ENCODE measurements at regions not wholly inside any gene's neighbourhood (a gene's known extent, or its start where the extent isn't known, plus 50 kb on each side); places are given as distances from the start of the nearest gene placed in this dataset.

DNA sequence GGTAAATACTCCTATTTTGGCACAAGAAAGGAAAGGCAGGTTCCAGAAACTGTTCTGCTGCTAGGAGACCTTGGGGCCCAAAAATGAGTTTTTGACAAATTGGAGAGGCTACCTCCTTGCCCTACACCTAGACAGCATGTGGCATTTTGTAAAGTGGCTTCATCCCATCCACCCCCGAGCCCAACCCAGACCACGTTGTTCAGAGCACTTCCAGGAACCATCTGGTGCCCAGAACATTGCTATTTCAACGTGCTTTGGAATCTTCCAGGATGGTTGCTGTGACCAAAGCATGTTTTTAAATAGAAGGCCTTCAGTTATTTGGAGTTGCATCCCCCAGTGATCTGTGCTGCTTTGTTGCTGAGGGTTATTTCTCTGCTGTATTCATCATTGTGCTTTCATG lies 116.3 kb upstream of the TOM1L1 start:
- peaks cover 4% of the 10 kb centered on the region for H3K4me1 Mint-ChIP-seq
- Histone ChIP-seq H3K36me3 (no peaks in the 10 kb centered on the region), H3K79me2 (ENCODE audit: low read depth) (no peaks in the 10 kb centered on the region), H3K27ac (no peak overlapping the region), H3K9me3 (ENCODE audit: low read depth) (no peaks in the 10 kb centered on the region), H3K4me3 (no peak overlapping the region), H3F3A (ENCODE audit: low read depth) (no peaks in the 10 kb centered on the region), H2AFZ (replicated peaks) (no peak overlapping the region), H4K20me1 (ENCODE audit: low read depth) (no peaks in the 10 kb centered on the region), H3K27me3 (no peaks in the 10 kb centered on the region), H3K4me1 (no peaks in the 10 kb centered on the region), H3K9ac (no peak overlapping the region), H3K4me2 (no peak overlapping the region)
- H3K9me3 Mint-ChIP-seq: peaks cover 8% of the 10 kb centered on the region
- H3K36me3 Mint-ChIP-seq: no peaks in the 10 kb centered on the region
- H3K27ac Mint-ChIP-seq: no peak overlapping the region
- no peaks in the 10 kb centered on the region for H3K27me3 Mint-ChIP-seq (ENCODE audit: insufficient read depth, low read depth)
- TF ChIP-seq EZH2phosphoT487 (IDR thresholded peaks at IDR 0.05) (no peak), EZH2 (IDR thresholded peaks at IDR 0.05) (no peak)
- TF ChIP-seq, protein P1, sequence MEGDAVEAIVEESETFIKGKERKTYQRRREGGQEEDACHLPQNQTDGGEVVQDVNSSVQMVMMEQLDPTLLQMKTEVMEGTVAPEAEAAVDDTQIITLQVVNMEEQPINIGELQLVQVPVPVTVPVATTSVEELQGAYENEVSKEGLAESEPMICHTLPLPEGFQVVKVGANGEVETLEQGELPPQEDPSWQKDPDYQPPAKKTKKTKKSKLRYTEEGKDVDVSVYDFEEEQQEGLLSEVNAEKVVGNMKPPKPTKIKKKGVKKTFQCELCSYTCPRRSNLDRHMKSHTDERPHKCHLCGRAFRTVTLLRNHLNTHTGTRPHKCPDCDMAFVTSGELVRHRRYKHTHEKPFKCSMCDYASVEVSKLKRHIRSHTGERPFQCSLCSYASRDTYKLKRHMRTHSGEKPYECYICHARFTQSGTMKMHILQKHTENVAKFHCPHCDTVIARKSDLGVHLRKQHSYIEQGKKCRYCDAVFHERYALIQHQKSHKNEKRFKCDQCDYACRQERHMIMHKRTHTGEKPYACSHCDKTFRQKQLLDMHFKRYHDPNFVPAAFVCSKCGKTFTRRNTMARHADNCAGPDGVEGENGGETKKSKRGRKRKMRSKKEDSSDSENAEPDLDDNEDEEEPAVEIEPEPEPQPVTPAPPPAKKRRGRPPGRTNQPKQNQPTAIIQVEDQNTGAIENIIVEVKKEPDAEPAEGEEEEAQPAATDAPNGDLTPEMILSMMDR (IDR thresholded peaks at IDR 0.05): no peak
- H3K4me3 Mint-ChIP-seq: no peak overlapping the region
- no peak for DNase-seq (ENCODE audit: low spot score)

DNA sequence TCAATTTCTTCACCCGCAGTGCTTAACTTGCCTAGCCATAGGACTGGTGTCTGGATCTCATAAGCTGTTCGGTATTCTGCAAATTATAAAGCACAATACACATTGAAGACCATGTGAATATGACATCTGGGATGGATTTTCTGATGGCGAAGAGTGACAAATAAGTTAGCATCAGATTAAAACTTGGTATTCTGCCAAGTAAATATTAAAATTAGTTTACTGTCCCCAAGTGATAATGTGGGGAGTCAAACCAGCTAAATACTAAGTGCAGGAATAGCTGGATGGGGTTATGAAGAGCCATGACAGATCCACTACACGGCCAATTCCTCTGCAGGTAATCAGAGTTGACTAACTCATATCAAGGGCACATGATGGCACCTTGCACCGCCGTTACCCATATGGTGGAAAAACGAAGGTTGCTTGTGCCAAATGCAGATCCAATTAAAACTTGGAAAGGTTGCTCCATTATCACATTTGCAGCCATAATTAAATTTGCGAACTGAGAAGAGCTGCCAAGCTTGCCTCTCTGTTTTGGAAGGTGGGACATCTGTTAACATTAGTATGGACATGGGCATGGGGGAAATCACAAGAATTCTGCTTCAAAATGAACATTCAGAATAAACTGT lies 114.9 kb upstream of the TOM1L1 start:
- H3K36me3 Mint-ChIP-seq: no peaks in the 10 kb centered on the region
- no peaks in the 10 kb centered on the region for H3K27me3 Mint-ChIP-seq (ENCODE audit: insufficient read depth, low read depth)
- TF ChIP-seq EZH2phosphoT487 (IDR thresholded peaks at IDR 0.05) (no peak), EZH2 (IDR thresholded peaks at IDR 0.05) (no peak)
- TF ChIP-seq, protein P1 (IDR thresholded peaks at IDR 0.05): no peak
- no peak for DNase-seq (ENCODE audit: low spot score)
- Histone ChIP-seq H4K20me1 (ENCODE audit: low read depth) (no peaks in the 10 kb centered on the region), H2AFZ (replicated peaks) (no peak overlapping the region), H3K79me2 (ENCODE audit: low read depth) (no peaks in the 10 kb centered on the region), H3K4me3 (no peak overlapping the region), H3K27ac (no peak overlapping the region), H3F3A (ENCODE audit: low read depth) (no peaks in the 10 kb centered on the region), H3K4me1 (no peaks in the 10 kb centered on the region), H3K27me3 (no peaks in the 10 kb centered on the region), H3K36me3 (no peaks in the 10 kb centered on the region), H3K9ac (no peak overlapping the region), H3K4me2 (no peak overlapping the region), H3K9me3 (ENCODE audit: low read depth) (no peaks in the 10 kb centered on the region)
- H3K9me3 Mint-ChIP-seq: peaks cover 8% of the 10 kb centered on the region
- H3K4me3 Mint-ChIP-seq: no peak overlapping the region
- peaks cover 6% of the 10 kb centered on the region for H3K4me1 Mint-ChIP-seq
- no peak overlapping the region for H3K27ac Mint-ChIP-seq

DNA sequence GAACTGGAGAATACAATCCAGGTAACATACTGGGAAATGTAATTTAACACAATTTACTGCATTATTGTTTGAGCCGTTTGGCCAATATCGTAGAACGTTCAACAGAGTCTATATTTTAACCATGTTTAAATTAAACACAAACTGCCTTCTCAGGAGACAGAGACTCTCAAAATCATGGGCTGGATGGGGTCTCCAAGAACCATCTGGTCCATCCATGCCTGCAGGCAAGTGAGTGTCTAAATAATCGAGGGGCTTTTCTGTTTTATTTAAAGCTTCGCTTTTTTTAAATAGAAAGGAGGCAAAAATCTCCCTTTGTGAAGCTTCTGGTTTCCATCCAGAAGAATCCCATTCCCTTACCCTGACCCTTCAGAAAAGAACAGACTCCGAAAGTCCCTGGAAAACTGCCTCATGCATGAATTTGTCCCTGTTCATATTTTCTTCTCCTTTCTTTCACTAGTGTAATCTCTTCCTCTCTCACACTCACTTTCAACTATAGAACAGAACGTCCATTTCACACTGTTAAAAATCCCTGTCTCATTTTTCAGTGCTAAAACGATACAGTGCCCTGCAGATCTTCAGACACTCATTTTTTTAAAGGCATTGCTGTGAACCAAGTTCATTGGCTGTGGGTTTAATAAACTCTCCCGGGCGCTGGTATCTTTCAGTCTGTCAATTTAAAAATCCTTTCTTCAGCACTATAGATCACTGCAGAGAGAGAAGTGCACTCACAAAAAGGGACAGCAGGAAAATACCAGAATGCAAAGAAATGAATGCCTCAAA lies 111.4 kb upstream of the TOM1L1 start:
- H3K4me1 Mint-ChIP-seq: peaks cover 6% of the 10 kb centered on the region
- peaks cover 8% of the 10 kb centered on the region for H3K9me3 Mint-ChIP-seq
- Histone ChIP-seq H3K36me3 (no peaks in the 10 kb centered on the region), H2AFZ (replicated peaks) (no peak overlapping the region), H3K4me3 (no peak overlapping the region), H3K4me1 (no peaks in the 10 kb centered on the region), H3K79me2 (ENCODE audit: low read depth) (no peaks in the 10 kb centered on the region), H3F3A (ENCODE audit: low read depth) (no peaks in the 10 kb centered on the region), H3K9me3 (ENCODE audit: low read depth) (no peaks in the 10 kb centered on the region), H3K9ac (no peak overlapping the region), H3K4me2 (no peak overlapping the region), H3K27me3 (no peaks in the 10 kb centered on the region), H3K27ac (no peak overlapping the region), H4K20me1 (ENCODE audit: low read depth) (no peaks in the 10 kb centered on the region)
- no peak for DNase-seq (ENCODE audit: low spot score)
- TF ChIP-seq EZH2 (IDR thresholded peaks at IDR 0.05) (no peak), EZH2phosphoT487 (IDR thresholded peaks at IDR 0.05) (no peak)
- TF ChIP-seq, protein P1 (IDR thresholded peaks at IDR 0.05): no peak
- H3K27ac Mint-ChIP-seq: no peak overlapping the region
- H3K36me3 Mint-ChIP-seq: no peaks in the 10 kb centered on the region
- no peaks in the 10 kb centered on the region for H3K27me3 Mint-ChIP-seq (ENCODE audit: insufficient read depth, low read depth)
- no peak overlapping the region for H3K4me3 Mint-ChIP-seq

All from neural progenitor cell (in vitro differentiated cells).